ENCODE measurements at regions not wholly inside any gene's neighbourhood (a gene's known extent, or its start where the extent isn't known, plus 50 kb on each side); places are given as distances from the start of the nearest gene placed in this dataset.

GRCh38 chrX:109940411-109940810 lies 62.5 kb upstream of the TMEM164 start:
- no peaks in the 10 kb centered on the region for H3K4me1 ChIP-seq (ENCODE audit: control insufficient read depth in 2 of 2, insufficient read depth in 2 of 2, low read length in 2 of 2)
- no peak overlapping the region for H3K4me3 ChIP-seq (ENCODE audit: low read length in 2 of 2)
- H3K27me3 ChIP-seq (ENCODE audit: control insufficient read depth in 2 of 2, insufficient read depth in 2 of 2, low read length in 2 of 2): peaks cover 3 to 5% of the 10 kb centered on the region in 2 donors
- no peaks in the 10 kb centered on the region for H3K9me3 ChIP-seq (ENCODE audit: control insufficient read depth in 2 of 2, low read length in 2 of 2)
- no peak overlapping the region for H3K27ac ChIP-seq (ENCODE audit: low read depth in 2 of 2, low read length in 2 of 2)
- no peak overlapping the region for H3K9ac ChIP-seq (ENCODE audit: low read depth in 1 of 2, low read length in 2 of 2)
- no peaks in the 10 kb centered on the region for H3K36me3 ChIP-seq (ENCODE audit: control insufficient read depth in 2 of 2, insufficient read depth in 2 of 2, low read length in 2 of 2)

GRCh38 chrX:109943092-109943739 lies 59.7 kb upstream of the TMEM164 start:
- Histone ChIP-seq H3K36me3 (ENCODE audit: control insufficient read depth in 2 of 2, insufficient read depth in 2 of 2, low read length in 2 of 2) (no peaks in the 10 kb centered on the region), H3K4me1 (ENCODE audit: control insufficient read depth in 2 of 2, insufficient read depth in 2 of 2, low read length in 2 of 2) (no peaks in the 10 kb centered on the region), H3K27me3 (ENCODE audit: control insufficient read depth in 2 of 2, insufficient read depth in 2 of 2, low read length in 2 of 2) (peaks cover 0 to 3% of the 10 kb centered on the region in 2 donors), H3K4me3 (ENCODE audit: low read length in 2 of 2) (no peak overlapping the region), H3K9ac (ENCODE audit: low read depth in 1 of 2, low read length in 2 of 2) (no peak overlapping the region), H3K9me3 (ENCODE audit: control insufficient read depth in 2 of 2, low read length in 2 of 2) (no peaks in the 10 kb centered on the region), H3K27ac (ENCODE audit: low read depth in 2 of 2, low read length in 2 of 2) (no peak overlapping the region)

GRCh38 chrX:109943740-109944092 lies 59.2 kb upstream of the TMEM164 start:
- no peaks in the 10 kb centered on the region for H3K36me3 ChIP-seq (ENCODE audit: control insufficient read depth in 2 of 2, insufficient read depth in 2 of 2, low read length in 2 of 2)
- H3K9ac ChIP-seq (ENCODE audit: low read depth in 1 of 2, low read length in 2 of 2): no peak overlapping the region
- no peak overlapping the region for H3K27ac ChIP-seq (ENCODE audit: low read depth in 2 of 2, low read length in 2 of 2)
- H3K4me3 ChIP-seq (ENCODE audit: low read length in 2 of 2): no peak overlapping the region
- no peaks in the 10 kb centered on the region for H3K9me3 ChIP-seq (ENCODE audit: control insufficient read depth in 2 of 2, low read length in 2 of 2)
- H3K4me1 ChIP-seq (ENCODE audit: control insufficient read depth in 2 of 2, insufficient read depth in 2 of 2, low read length in 2 of 2): no peaks in the 10 kb centered on the region
- peaks cover 0 to 3% of the 10 kb centered on the region in 2 donors for H3K27me3 ChIP-seq (ENCODE audit: control insufficient read depth in 2 of 2, insufficient read depth in 2 of 2, low read length in 2 of 2)

GRCh38 chrX:109952050-109952449 lies 50.9 kb upstream of the TMEM164 start:
- H3K27me3 ChIP-seq (ENCODE audit: control insufficient read depth in 2 of 2, insufficient read depth in 2 of 2, low read length in 2 of 2): peaks cover 0 to 3% of the 10 kb centered on the region in 2 donors
- H3K9me3 ChIP-seq (ENCODE audit: control insufficient read depth in 2 of 2, low read length in 2 of 2): no peaks in the 10 kb centered on the region
- no peaks in the 10 kb centered on the region for H3K36me3 ChIP-seq (ENCODE audit: control insufficient read depth in 2 of 2, insufficient read depth in 2 of 2, low read length in 2 of 2)
- no peaks in the 10 kb centered on the region for H3K4me1 ChIP-seq (ENCODE audit: control insufficient read depth in 2 of 2, insufficient read depth in 2 of 2, low read length in 2 of 2)
- H3K9ac ChIP-seq (ENCODE audit: low read depth in 1 of 2, low read length in 2 of 2): no peak overlapping the region
- H3K4me3 ChIP-seq (ENCODE audit: low read length in 2 of 2): no peak overlapping the region
- no peak overlapping the region for H3K27ac ChIP-seq (ENCODE audit: low read depth in 2 of 2, low read length in 2 of 2)

- H3K36me3 ChIP-seq (ENCODE audit: control insufficient read depth in 2 of 2, insufficient read depth in 2 of 2, low read length in 2 of 2): no peaks in the 10 kb centered on the region
- no peak overlapping the region for H3K9ac ChIP-seq (ENCODE audit: low read depth in 1 of 2, low read length in 2 of 2)
- no peak overlapping the region for H3K27ac ChIP-seq (ENCODE audit: low read depth in 2 of 2, low read length in 2 of 2)
- H3K4me1 ChIP-seq (ENCODE audit: control insufficient read depth in 2 of 2, insufficient read depth in 2 of 2, low read length in 2 of 2): no peaks in the 10 kb centered on the region
- H3K9me3 ChIP-seq (ENCODE audit: control insufficient read depth in 2 of 2, low read length in 2 of 2): no peaks in the 10 kb centered on the region
- no peaks in the 10 kb centered on the region for H3K27me3 ChIP-seq (ENCODE audit: control insufficient read depth in 2 of 2, insufficient read depth in 2 of 2, low read length in 2 of 2)
- H3K4me3 ChIP-seq (ENCODE audit: low read length in 2 of 2): no peak overlapping the region
These were observed 49.7 kb upstream of the TMEM164 start for GRCh38 chrX:109952985-109953905.
